ENCODE measurements at regions not wholly inside any gene's neighbourhood (a gene's known extent, or its start where the extent isn't known, plus 50 kb on each side); places are given as distances from the start of the nearest gene placed in this dataset.

- Histone ChIP-seq H2AFZ (no peak overlapping the region), H3K9me3 (ENCODE audit: insufficient read depth, low read depth) (no peaks in the 10 kb centered on the region), H3K4me2 (no peak overlapping the region), H3K79me2 (ENCODE audit: low read depth) (no peaks in the 10 kb centered on the region), H3K36me3 (ENCODE audit: low read depth) (no peaks in the 10 kb centered on the region), H3K4me1 (replicated peaks; ENCODE audit: insufficient read depth) (no peaks in the 10 kb centered on the region), H3K9me2 (ENCODE audit: insufficient read depth) (no peaks in the 10 kb centered on the region), H3F3A (ENCODE audit: insufficient read depth, low read depth) (no peaks in the 10 kb centered on the region), H3K27me3 (ENCODE audit: insufficient read depth, low read depth) (peaks cover 93% of the 10 kb centered on the region), H3K4me3 (no peak overlapping the region), H4K20me1 (ENCODE audit: insufficient read depth) (no peaks in the 10 kb centered on the region), H3K27ac (no peak overlapping the region)
- intact Hi-C loops (cut with micrococcal nuclease; ENCODE audit: unreplicated experiment), result no loop called here
- no peak for TF ChIP-seq EZH2 (IDR thresholded peaks at IDR 0.05; ENCODE audit: low read depth)
- TF ChIP-seq, protein P1, sequence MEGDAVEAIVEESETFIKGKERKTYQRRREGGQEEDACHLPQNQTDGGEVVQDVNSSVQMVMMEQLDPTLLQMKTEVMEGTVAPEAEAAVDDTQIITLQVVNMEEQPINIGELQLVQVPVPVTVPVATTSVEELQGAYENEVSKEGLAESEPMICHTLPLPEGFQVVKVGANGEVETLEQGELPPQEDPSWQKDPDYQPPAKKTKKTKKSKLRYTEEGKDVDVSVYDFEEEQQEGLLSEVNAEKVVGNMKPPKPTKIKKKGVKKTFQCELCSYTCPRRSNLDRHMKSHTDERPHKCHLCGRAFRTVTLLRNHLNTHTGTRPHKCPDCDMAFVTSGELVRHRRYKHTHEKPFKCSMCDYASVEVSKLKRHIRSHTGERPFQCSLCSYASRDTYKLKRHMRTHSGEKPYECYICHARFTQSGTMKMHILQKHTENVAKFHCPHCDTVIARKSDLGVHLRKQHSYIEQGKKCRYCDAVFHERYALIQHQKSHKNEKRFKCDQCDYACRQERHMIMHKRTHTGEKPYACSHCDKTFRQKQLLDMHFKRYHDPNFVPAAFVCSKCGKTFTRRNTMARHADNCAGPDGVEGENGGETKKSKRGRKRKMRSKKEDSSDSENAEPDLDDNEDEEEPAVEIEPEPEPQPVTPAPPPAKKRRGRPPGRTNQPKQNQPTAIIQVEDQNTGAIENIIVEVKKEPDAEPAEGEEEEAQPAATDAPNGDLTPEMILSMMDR (conservative IDR thresholded peaks at IDR 0.05), result no peak
- ChIA-PET POLR2A (ENCODE audit: unreplicated experiment) (no interaction called here), CTCF (no interaction called here)
- DNase-seq, result peak in 1 of 2 experiments; percentile 10
- no TSS peak for BruUV-seq (replicated peaks)
Observed at GRCh38 chr13:112207129-112207528, 140.2 kb downstream of the SOX1 start.

- Histone ChIP-seq H3K36me3 (ENCODE audit: low read depth) (no peaks in the 10 kb centered on the region), H3K4me1 (replicated peaks; ENCODE audit: insufficient read depth) (no peaks in the 10 kb centered on the region), H3K4me3 (no peak overlapping the region), H3K4me2 (no peak overlapping the region), H3K79me2 (ENCODE audit: low read depth) (no peaks in the 10 kb centered on the region), H3K27ac (no peak overlapping the region), H3F3A (ENCODE audit: insufficient read depth, low read depth) (no peaks in the 10 kb centered on the region), H3K9me3 (ENCODE audit: insufficient read depth, low read depth) (no peaks in the 10 kb centered on the region), H4K20me1 (ENCODE audit: insufficient read depth) (peaks cover 3% of the 10 kb centered on the region), H3K9me2 (ENCODE audit: insufficient read depth) (no peaks in the 10 kb centered on the region), H2AFZ (no peak overlapping the region), H3K27me3 (ENCODE audit: insufficient read depth, low read depth) (peaks cover 93% of the 10 kb centered on the region)
- BruUV-seq (replicated peaks), result no TSS peak
- POLR2A ChIA-PET (ENCODE audit: unreplicated experiment), result no interaction called here
- DNase-seq, result no peak
- CTCF ChIA-PET, result no interaction called here
- TF ChIP-seq EZH2 (IDR thresholded peaks at IDR 0.05; ENCODE audit: low read depth), result no peak
- TF ChIP-seq, protein P1 (conservative IDR thresholded peaks at IDR 0.05), result no peak
- intact Hi-C loops (cut with micrococcal nuclease; ENCODE audit: unreplicated experiment), result no loop called here
Observed at GRCh38 chr13:112208656-112209055, 141.7 kb downstream of the SOX1 start.

DNA sequence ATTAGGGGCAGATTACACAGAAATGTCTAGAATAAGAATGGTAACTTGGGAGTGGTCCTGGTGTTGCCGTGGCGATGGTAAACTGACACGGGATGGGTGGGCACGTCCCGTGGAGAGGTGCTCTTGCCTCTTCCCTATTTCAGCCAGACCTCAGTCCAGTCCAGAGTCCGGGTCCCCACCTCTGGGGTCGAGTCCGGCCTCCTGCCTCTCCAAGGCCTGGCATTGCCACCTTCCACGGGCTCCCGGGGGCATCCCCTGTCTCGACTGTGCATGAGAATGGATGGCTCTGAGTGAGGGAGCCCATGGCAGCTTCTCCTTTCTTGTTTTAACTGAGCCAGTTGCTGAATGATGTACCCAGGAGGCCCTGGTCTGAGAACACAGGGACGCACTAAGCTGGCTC is 142.3 kb downstream of the SOX1 start:
- ChIA-PET POLR2A (ENCODE audit: unreplicated experiment) (no interaction called here), CTCF (no interaction called here)
- no peak overlapping the region for H3K4me3 ChIP-seq
- H3K36me3 ChIP-seq (ENCODE audit: low read depth), result no peaks in the 10 kb centered on the region
- no peaks in the 10 kb centered on the region for H3F3A ChIP-seq (ENCODE audit: insufficient read depth, low read depth)
- H3K27ac ChIP-seq, result no peak overlapping the region
- peaks cover 93% of the 10 kb centered on the region for H3K27me3 ChIP-seq (ENCODE audit: insufficient read depth, low read depth)
- TF ChIP-seq, protein P1 (conservative IDR thresholded peaks at IDR 0.05), result no peak
- no peak for TF ChIP-seq EZH2 (IDR thresholded peaks at IDR 0.05; ENCODE audit: low read depth)
- H2AFZ ChIP-seq, result no peak overlapping the region
- H4K20me1 ChIP-seq (ENCODE audit: insufficient read depth), result peaks cover 3% of the 10 kb centered on the region
- DNase-seq, result no peak
- no peak overlapping the region for H3K4me2 ChIP-seq
- H3K9me2 ChIP-seq (ENCODE audit: insufficient read depth), result no peaks in the 10 kb centered on the region
- intact Hi-C loops (cut with micrococcal nuclease; ENCODE audit: unreplicated experiment), result no loop called here
- no peaks in the 10 kb centered on the region for H3K4me1 ChIP-seq (replicated peaks; ENCODE audit: insufficient read depth)
- no peaks in the 10 kb centered on the region for H3K9me3 ChIP-seq (ENCODE audit: insufficient read depth, low read depth)
- BruUV-seq (replicated peaks), result no TSS peak
- H3K79me2 ChIP-seq (ENCODE audit: low read depth), result no peaks in the 10 kb centered on the region

All from PC-9 (cell line).